ENCODE measurements at regions not wholly inside any gene's neighbourhood (a gene's known extent, or its start where the extent isn't known, plus 50 kb on each side); places are given as distances from the start of the nearest gene placed in this dataset.
"Not testable (repeated sequence)": the region's sequence is repeated elsewhere in the genome, so short reads cannot be mapped to it uniquely, and the experiment has no call there.

DNA sequence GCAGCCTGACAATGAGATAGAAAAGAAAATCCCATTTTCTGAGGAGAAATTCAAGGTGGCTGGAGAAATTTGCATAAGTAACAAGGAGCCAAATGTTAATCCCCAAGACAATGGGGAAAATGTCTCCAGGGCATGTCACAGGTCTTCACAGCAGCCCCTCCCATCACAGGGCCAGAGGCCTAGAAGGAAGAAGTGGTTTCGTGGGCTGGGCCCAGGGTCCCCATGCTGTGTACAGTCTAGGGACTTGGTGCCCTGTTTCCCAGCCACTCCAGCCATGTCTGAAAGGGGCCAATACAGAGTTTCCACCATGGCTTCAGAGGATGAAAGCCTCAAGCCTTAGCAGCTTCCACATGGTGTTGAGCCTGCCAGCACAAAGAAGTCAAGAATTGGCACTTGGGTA lies 290.5 kb downstream of the SUCLG1 start:
- TF ChIP-seq YY1 (IDR thresholded peaks at IDR 0.05; ENCODE audit: insufficient read depth, insufficient read length); SUZ12 (IDR thresholded peaks at IDR 0.05; ENCODE audit: extremely low read depth, insufficient read depth, insufficient read length); ZNF274 (IDR thresholded peaks at IDR 0.05; ENCODE audit: low read depth, low read length): not testable (repeated sequence)

All from NT2/D1 (cell line).